Fibroblast of pulmonary artery (primary cell): ENCODE measurements at regions not wholly inside any gene's neighbourhood (a gene's known extent, or its start where the extent isn't known, plus 50 kb on each side); places are given as distances from the start of the nearest gene placed in this dataset.

ENCODE experiments used
- DNase-seq: peaks from one replicate; pipeline ENCODE4 v3.0.0-alpha.2; 2010; ENCODE audit warnings: low read depth
- H3K4me3 ChIP-seq: replicated peaks from 2 replicates; pipeline ENCODE4 v1.5.1; 2011; ENCODE audit warnings: low read depth, mild to moderate bottlenecking, control low read depth, low read length, moderate library complexity
- CTCF ChIP-seq: IDR thresholded peaks from 2 replicates; pipeline ENCODE4 v1.5.1; 2011; ENCODE audit warnings: mild to moderate bottlenecking, control low read depth, low read length, inconsistent platforms; ENCODE audit errors: missing control alignments

- H3K4me3 ChIP-seq, result no peak overlapping the region
- no peak for TF ChIP-seq CTCF
- DNase-seq, result no peak
Observed at GRCh38 chrX:55142206-55142918, 53.5 kb downstream of the PAGE2 start.

DNA sequence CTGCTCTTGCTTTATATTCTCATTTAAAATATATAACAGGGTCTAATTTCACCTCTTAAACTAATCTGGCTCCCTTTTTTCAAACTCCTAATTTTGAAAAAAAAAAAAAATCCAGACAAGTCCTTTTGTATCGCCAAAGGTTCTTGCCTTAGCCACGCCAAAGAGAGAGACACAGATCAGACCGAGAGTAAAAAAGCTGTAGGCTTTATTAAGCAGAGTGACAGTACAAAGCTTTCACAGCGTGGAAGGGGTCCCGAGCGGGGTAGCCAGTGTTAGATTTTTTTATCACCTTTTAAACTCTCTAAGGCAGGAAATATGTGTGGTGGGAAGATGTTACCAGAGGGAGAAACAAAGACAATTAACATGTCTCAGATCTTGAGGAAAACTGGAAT lies 54.1 kb downstream of the PAGE2 start:
- H3K4me3 ChIP-seq, result no peak overlapping the region
- no peak for TF ChIP-seq CTCF
- no peak for DNase-seq

DNA sequence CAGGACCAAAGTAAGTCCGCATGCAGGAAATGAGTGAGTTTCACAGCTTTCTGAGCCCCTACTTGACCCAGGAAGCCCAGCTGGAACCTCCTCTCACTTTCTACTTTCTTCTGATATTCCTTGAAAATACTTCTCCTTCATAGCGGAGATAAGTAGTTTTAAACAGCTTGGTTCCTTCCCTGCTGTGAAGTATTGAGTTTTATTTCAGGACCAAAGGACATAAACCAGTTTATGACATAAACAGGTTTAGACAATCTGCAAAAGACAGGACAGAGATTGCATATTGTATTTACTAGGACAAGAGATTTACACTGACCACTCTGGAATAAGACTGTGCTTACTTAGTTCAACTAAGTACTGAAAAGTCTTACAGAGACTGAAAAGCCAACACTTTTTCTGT lies 54.8 kb downstream of the PAGE2 start:
- TF ChIP-seq CTCF, result no peak
- H3K4me3 ChIP-seq, result no peak overlapping the region
- no peak for DNase-seq

- no peak for TF ChIP-seq CTCF
- no peak overlapping the region for H3K4me3 ChIP-seq
- DNase-seq, result no peak
Observed at GRCh38 chrX:55144697-55145096, 55.9 kb downstream of the PAGE2 start.

GRCh38 chrX:55149242-55149641 lies 60.4 kb downstream of the PAGE2 start:
- no peak overlapping the region for H3K4me3 ChIP-seq
- no peak for TF ChIP-seq CTCF
- DNase-seq, result no peak

DNA sequence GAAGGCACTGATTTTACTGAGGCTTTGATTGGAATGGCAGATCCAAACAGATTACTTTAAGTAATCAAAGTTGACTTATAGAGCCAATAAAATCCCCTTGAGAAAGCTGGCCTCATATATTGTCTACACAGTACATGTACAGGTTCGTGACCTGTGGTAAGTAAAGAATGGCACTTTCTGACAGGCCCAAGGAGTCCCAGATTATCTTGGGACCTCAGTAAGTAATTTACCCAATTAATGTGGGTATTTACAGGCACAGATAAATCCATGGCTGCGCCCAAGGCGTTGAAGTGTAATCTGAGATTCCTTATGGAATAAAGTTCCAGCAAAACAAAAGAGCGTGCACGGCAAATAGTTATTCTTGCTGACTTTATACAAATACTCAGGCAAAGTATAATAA lies 62.4 kb downstream of the PAGE2 start:
- no peak for DNase-seq
- H3K4me3 ChIP-seq, result no peak overlapping the region
- TF ChIP-seq CTCF, result no peak

GRCh38 chrX:55159551-55159950 lies 60.6 kb upstream of the PAGE5 start:
- no peak for DNase-seq
- no peak overlapping the region for H3K4me3 ChIP-seq
- no peak for TF ChIP-seq CTCF
